ENCODE measurements at regions not wholly inside any gene's neighbourhood (a gene's known extent, or its start where the extent isn't known, plus 50 kb on each side); places are given as distances from the start of the nearest gene placed in this dataset.

GRCh38 chr1:8213136-8213535, 104.8 kb upstream of the SLC45A1 start (continued):
- 0 out of 2 replicates have a peak, but pooled peaks have one; percentile 13 for TF ChIP-seq GATAD2A (CRISPR knock-in tag; IDR thresholded peaks at IDR 0.05)
- no peak for TF ChIP-seq NFIC (IDR thresholded peaks at IDR 0.05; ENCODE audit: low read length)
- TF ChIP-seq ZNF839 (CRISPR knock-in tag; IDR thresholded peaks at IDR 0.05; ENCODE audit: borderline replicate concordance): no peak
- TF ChIP-seq, protein P1, sequence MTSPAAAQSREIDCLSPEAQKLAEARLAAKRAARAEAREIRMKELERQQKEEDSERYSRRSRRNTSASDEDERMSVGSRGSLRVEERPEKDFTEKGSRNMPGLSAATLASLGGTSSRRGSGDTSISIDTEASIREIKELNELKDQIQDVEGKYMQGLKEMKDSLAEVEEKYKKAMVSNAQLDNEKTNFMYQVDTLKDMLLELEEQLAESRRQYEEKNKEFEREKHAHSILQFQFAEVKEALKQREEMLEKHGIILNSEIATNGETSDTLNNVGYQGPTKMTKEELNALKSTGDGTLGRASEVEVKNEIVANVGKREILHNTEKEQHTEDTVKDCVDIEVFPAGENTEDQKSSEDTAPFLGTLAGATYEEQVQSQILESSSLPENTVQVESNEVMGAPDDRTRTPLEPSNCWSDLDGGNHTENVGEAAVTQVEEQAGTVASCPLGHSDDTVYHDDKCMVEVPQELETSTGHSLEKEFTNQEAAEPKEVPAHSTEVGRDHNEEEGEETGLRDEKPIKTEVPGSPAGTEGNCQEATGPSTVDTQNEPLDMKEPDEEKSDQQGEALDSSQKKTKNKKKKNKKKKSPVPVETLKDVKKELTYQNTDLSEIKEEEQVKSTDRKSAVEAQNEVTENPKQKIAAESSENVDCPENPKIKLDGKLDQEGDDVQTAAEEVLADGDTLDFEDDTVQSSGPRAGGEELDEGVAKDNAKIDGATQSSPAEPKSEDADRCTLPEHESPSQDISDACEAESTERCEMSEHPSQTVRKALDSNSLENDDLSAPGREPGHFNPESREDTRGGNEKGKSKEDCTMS (CRISPR knock-in tag; conservative IDR thresholded peaks at IDR 0.05): no peak
- 0 out of 2 replicates have a peak, but pooled peaks have one; percentile 14 for TF ChIP-seq ZNF230 (CRISPR knock-in tag; IDR thresholded peaks at IDR 0.05)
- no peak for TF ChIP-seq HOXA9 (CRISPR knock-in tag; IDR thresholded peaks at IDR 0.05; ENCODE audit: borderline replicate concordance)
- no peak for TF ChIP-seq PHF8 (CRISPR knock-in tag; IDR thresholded peaks at IDR 0.05)
- TF ChIP-seq ZNF205 (CRISPR knock-in tag; IDR thresholded peaks at IDR 0.05): no peak
- peak; percentile 79 for TF ChIP-seq ZNF629 (CRISPR knock-in tag; conservative IDR thresholded peaks at IDR 0.05)
- TF ChIP-seq ZNF574 (CRISPR knock-in tag; IDR thresholded peaks at IDR 0.05): no peak
- no peak for TF ChIP-seq ZNF552 (CRISPR knock-in tag; IDR thresholded peaks at IDR 0.05; ENCODE audit: borderline replicate concordance)
- no peak for TF ChIP-seq RAD51 (IDR thresholded peaks at IDR 0.05; ENCODE audit: borderline replicate concordance)
- peak; percentile 67 for TF ChIP-seq ZNF687 (CRISPR knock-in tag; IDR thresholded peaks at IDR 0.05)
- TF ChIP-seq SALL1 (CRISPR knock-in tag; IDR thresholded peaks at IDR 0.05): no peak
- TF ChIP-seq ZNF615 (CRISPR knock-in tag; IDR thresholded peaks at IDR 0.05; ENCODE audit: borderline replicate concordance): no peak
- no peak for TF ChIP-seq FOXA3 (CRISPR knock-in tag; IDR thresholded peaks at IDR 0.05)
